ENCODE measurements at regions not wholly inside any gene's neighbourhood (a gene's known extent, or its start where the extent isn't known, plus 50 kb on each side); places are given as distances from the start of the nearest gene placed in this dataset.

- no peak for TF ChIP-seq CTCF (conservative IDR thresholded peaks at IDR 0.05; ENCODE audit: low read length)
- TF ChIP-seq EZH2phosphoT487 (IDR thresholded peaks at IDR 0.05; ENCODE audit: borderline replicate concordance, low read depth, low read length), result no peak
These were observed 153.5 kb upstream of the PRNP start for GRCh38 chr20:4532772-4533171.
